Osteoblast (primary cell): ENCODE measurements at regions not wholly inside any gene's neighbourhood (a gene's known extent, or its start where the extent isn't known, plus 50 kb on each side); places are given as distances from the start of the nearest gene placed in this dataset.
A peak's percentile ranks its signal among the peaks of the same experiment; 100 is the strongest.

Experiments
- DNase-seq: peaks from one replicate; pipeline ENCODE4 v3.0.0; 2011; ENCODE audit warnings: low spot score, mixed read lengths; ENCODE audit not compliant: insufficient read length; ENCODE audit errors: missing footprints
- H2AFZ ChIP-seq: 2 replicates; pipeline ENCODE4 v1.6.0; 2011; ENCODE audit warnings: mild to moderate bottlenecking, low read length
- H3K27ac ChIP-seq: 2 replicates; pipeline ENCODE4 v1.5.1; 2011; ENCODE audit warnings: mild to moderate bottlenecking, low read depth, low read length, moderate library complexity
- H3K27me3 ChIP-seq: 2 replicates; pipeline ENCODE4 v1.6.0; 2012; ENCODE audit warnings: mild to moderate bottlenecking, control low read depth, inconsistent platforms, low read length, moderate library complexity; ENCODE audit not compliant: insufficient read depth
- H3K36me3 ChIP-seq: 2 replicates; pipeline ENCODE4 v1.5.1; 2011; ENCODE audit warnings: mild to moderate bottlenecking, low read length, control low read depth, moderate library complexity; ENCODE audit not compliant: insufficient read depth
- H3K4me1 ChIP-seq: 2 replicates; pipeline ENCODE4 v1.5.1; 2011; ENCODE audit warnings: mild to moderate bottlenecking, low read length, control low read depth, moderate library complexity; ENCODE audit not compliant: insufficient read depth
- H3K4me2 ChIP-seq: 2 replicates; pipeline ENCODE4 v1.6.0; 2011; ENCODE audit warnings: mild to moderate bottlenecking, low read length; ENCODE audit not compliant: insufficient read depth
- H3K4me3 ChIP-seq: fragments of 200-600 bp; sonication (generic); 3 replicates; pipeline ENCODE4 v1.5.1; 2012; ENCODE audit warnings: mild to moderate bottlenecking, low read length, inconsistent platforms; ENCODE audit not compliant: insufficient read depth
- H3K79me2 ChIP-seq: 2 replicates; pipeline ENCODE4 v1.6.0; 2012; ENCODE audit warnings: mild to moderate bottlenecking, low read length, control low read depth, inconsistent platforms; ENCODE audit not compliant: insufficient read depth
- H3K9me3 ChIP-seq: 2 replicates; pipeline ENCODE4 v1.5.1; 2011; ENCODE audit warnings: low read depth, low read length, control low read depth
- H4K20me1 ChIP-seq: 2 replicates; pipeline ENCODE4 v1.6.0; 2012; ENCODE audit warnings: mild to moderate bottlenecking, low read length, control low read depth; ENCODE audit not compliant: insufficient read depth
- TF ChIP-seq, protein P1 (sequence below): IDR thresholded peaks from 2 replicates; pipeline ENCODE4 v1.5.1; 2011; ENCODE audit warnings: mild to moderate bottlenecking, low read depth, low read length, moderate library complexity; ENCODE audit errors: extremely low read depth

DNA sequence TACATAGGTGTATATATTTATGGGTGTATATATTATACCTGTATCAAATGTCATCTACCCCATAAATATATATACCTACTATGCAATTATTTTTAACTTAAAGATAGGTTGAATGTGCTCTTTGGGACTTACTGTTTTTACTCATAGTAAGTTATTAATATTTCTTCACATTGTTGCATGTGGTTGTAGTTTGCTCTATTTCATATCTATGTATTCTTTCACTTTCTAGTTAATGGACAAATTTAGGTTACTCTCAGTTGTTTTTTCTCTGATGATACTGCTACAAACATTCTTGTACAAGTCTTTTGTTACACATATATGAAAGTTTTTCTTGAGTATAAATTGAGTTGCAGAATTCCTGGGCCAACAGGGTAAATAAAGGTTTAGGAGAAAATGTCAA lies 601.8 kb upstream of the ID2 start:
- no peak overlapping the region for H3K4me2 ChIP-seq
- H3K79me2 ChIP-seq: no peaks in the 10 kb centered on the region
- no peak for DNase-seq
- no peak overlapping the region for H2AFZ ChIP-seq
- H3K4me1 ChIP-seq: no peaks in the 10 kb centered on the region
- H3K27ac ChIP-seq: no peak overlapping the region
- H3K4me3 ChIP-seq: no peak overlapping the region
- H4K20me1 ChIP-seq: no peaks in the 10 kb centered on the region
- no peaks in the 10 kb centered on the region for H3K36me3 ChIP-seq
- TF ChIP-seq, protein P1, sequence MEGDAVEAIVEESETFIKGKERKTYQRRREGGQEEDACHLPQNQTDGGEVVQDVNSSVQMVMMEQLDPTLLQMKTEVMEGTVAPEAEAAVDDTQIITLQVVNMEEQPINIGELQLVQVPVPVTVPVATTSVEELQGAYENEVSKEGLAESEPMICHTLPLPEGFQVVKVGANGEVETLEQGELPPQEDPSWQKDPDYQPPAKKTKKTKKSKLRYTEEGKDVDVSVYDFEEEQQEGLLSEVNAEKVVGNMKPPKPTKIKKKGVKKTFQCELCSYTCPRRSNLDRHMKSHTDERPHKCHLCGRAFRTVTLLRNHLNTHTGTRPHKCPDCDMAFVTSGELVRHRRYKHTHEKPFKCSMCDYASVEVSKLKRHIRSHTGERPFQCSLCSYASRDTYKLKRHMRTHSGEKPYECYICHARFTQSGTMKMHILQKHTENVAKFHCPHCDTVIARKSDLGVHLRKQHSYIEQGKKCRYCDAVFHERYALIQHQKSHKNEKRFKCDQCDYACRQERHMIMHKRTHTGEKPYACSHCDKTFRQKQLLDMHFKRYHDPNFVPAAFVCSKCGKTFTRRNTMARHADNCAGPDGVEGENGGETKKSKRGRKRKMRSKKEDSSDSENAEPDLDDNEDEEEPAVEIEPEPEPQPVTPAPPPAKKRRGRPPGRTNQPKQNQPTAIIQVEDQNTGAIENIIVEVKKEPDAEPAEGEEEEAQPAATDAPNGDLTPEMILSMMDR: no peak
- no peaks in the 10 kb centered on the region for H3K9me3 ChIP-seq
- no peaks in the 10 kb centered on the region for H3K27me3 ChIP-seq

DNA sequence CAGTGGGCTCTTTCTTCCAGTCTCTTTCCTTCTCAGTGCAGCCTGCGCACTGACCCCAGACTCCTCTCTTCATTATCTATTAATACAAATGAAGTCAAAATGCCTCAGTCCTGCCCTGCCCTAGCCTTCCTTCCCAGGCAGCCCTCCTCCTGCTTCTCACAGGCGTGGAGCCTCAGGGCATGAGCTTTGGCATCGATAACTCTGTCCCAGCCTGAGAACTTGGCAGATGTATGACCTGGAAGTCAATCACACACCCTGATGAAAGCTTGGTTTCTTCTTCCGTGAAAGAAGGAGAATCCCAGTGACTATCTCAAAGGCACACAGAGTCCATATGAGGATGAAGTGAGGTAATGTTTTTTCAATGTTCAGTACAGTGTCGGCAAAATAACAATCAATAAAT lies 600.7 kb upstream of the ID2 start:
- no peak overlapping the region for H3K4me2 ChIP-seq
- DNase-seq: no peak
- no peaks in the 10 kb centered on the region for H3K9me3 ChIP-seq
- no peak overlapping the region for H3K4me3 ChIP-seq
- no peak overlapping the region for H3K27ac ChIP-seq
- TF ChIP-seq, protein P1: no peak
- no peaks in the 10 kb centered on the region for H3K4me1 ChIP-seq
- H3K79me2 ChIP-seq: no peaks in the 10 kb centered on the region
- no peaks in the 10 kb centered on the region for H4K20me1 ChIP-seq
- no peaks in the 10 kb centered on the region for H3K36me3 ChIP-seq
- no peaks in the 10 kb centered on the region for H3K27me3 ChIP-seq
- no peak overlapping the region for H2AFZ ChIP-seq

DNA sequence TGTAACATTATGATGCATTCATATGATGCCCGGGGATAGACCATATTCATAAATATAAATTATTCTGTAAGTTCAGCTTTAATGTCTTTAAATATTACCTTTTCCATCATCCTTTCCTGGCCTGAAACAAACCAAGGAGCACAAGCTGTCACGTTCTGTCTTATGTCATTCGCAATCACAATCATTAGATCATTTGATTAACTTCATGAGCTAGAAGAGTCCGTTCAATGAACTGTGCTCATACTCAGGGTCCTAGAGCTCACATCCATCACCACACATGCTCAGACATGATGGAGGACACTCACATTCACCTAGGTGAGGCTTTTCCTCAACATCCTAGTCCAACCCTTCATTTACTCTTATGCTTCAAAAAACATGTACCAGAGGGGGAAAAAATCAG lies 599.0 kb upstream of the ID2 start:
- no peaks in the 10 kb centered on the region for H4K20me1 ChIP-seq
- no peaks in the 10 kb centered on the region for H3K27me3 ChIP-seq

DNA sequence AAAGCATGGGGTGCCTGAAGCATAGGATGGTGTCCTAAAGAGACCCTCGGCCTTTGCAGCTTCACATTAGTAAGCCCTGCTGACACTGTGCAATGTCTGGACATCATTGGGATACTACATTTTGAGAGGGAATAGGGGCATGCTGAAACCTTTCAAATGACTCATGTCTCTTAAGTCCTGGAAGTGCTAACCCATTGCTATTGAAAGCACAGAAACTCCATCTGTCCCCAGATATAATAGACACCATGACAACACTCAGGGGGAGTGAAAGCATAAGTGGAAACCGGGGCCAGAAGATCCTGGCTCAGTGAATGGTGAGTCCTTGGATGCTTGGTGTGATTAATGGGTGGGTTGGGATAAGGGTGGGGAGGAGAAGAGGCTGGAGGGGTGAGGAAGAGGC lies 595.5 kb upstream of the ID2 start:
- Histone ChIP-seq H3K4me1 (peaks cover 36% of the 10 kb centered on the region), H3K27ac (peak overlapping the region; percentile 65), H3K27me3 (no peaks in the 10 kb centered on the region), H3K4me3 (no peak overlapping the region), H4K20me1 (no peaks in the 10 kb centered on the region), H2AFZ (no peak overlapping the region), H3K4me2 (no peak overlapping the region), H3K36me3 (no peaks in the 10 kb centered on the region), H3K9me3 (no peaks in the 10 kb centered on the region), H3K79me2 (no peaks in the 10 kb centered on the region)
- peak; percentile 55 for DNase-seq
- TF ChIP-seq, protein P1: no peak

More for the DNA sequence above, 599.0 kb upstream of the ID2 start:
- H3K9me3 ChIP-seq: no peaks in the 10 kb centered on the region
- H2AFZ ChIP-seq: no peak overlapping the region
- no peaks in the 10 kb centered on the region for H3K36me3 ChIP-seq
- H3K4me3 ChIP-seq: no peak overlapping the region
- H3K4me2 ChIP-seq: no peak overlapping the region
- no peak overlapping the region for H3K27ac ChIP-seq
- H3K79me2 ChIP-seq: no peaks in the 10 kb centered on the region
- TF ChIP-seq, protein P1: no peak
- peaks cover 16% of the 10 kb centered on the region for H3K4me1 ChIP-seq
- no peak for DNase-seq
